KMS-11 (cell line): ENCODE measurements at regions not wholly inside any gene's neighbourhood (a gene's known extent, or its start where the extent isn't known, plus 50 kb on each side); places are given as distances from the start of the nearest gene placed in this dataset.

Source experiments
- H2AFZ ChIP-seq: fragments of 200-600 bp; sonication (generic); 2 replicates; pipeline ENCODE4 v1.6.1; 2016; ENCODE audit warnings: antibody characterized with exemption, mixed run types, low read depth
- H3K27ac ChIP-seq: fragments of 200-600 bp; sonication (generic); 2 replicates; pipeline ENCODE4 v1.6.1; 2016; ENCODE audit warnings: mild to moderate bottlenecking, mixed run types
- H3K27me3 ChIP-seq: fragments of 200-600 bp; sonication (generic); 2 replicates; pipeline ENCODE4 v1.6.1; 2017; ENCODE audit warnings: mild to moderate bottlenecking, low read depth, mixed run types, moderate library complexity; ENCODE audit not compliant: insufficient read depth
- H3K36me3 ChIP-seq: fragments of 200-600 bp; sonication (generic); 2 replicates; pipeline ENCODE4 v1.6.1; 2017; ENCODE audit warnings: mild to moderate bottlenecking, mixed run types; ENCODE audit not compliant: insufficient read depth
- H3K4me1 ChIP-seq: fragments of 200-600 bp; sonication (generic); 2 replicates; pipeline ENCODE4 v1.6.1; 2016; ENCODE audit warnings: mild to moderate bottlenecking, low read depth, mixed run types; ENCODE audit not compliant: poor library complexity, severe bottlenecking
- H3K4me2 ChIP-seq: fragments of 200-600 bp; sonication (generic); 2 replicates; pipeline ENCODE4 v1.7.0; 2016; ENCODE audit warnings: mild to moderate bottlenecking, mixed run types
- H3K4me3 ChIP-seq: fragments of 200-600 bp; sonication (generic); IDR thresholded peaks from 2 replicates; pipeline ENCODE4 v1.6.1; 2017; ENCODE audit warnings: low read depth, low read length, mixed read lengths; ENCODE audit not compliant: insufficient read depth
- H3K79me2 ChIP-seq: fragments of 200-600 bp; sonication (generic); 2 replicates; pipeline ENCODE4 v1.6.1; 2016; ENCODE audit warnings: low read depth, mixed run types; ENCODE audit not compliant: insufficient read depth
- H3K9ac ChIP-seq: fragments of 200-600 bp; sonication (generic); 2 replicates; pipeline ENCODE4 v1.6.1; 2016; ENCODE audit warnings: mild to moderate bottlenecking, mixed run types
- H4K20me1 ChIP-seq: fragments of 200-600 bp; sonication (generic); 2 replicates; pipeline ENCODE4 v1.6.1; 2016; ENCODE audit warnings: mild to moderate bottlenecking, mixed run types; ENCODE audit not compliant: insufficient read depth
- CTCF ChIP-seq: fragments of 200-600 bp; sonication (generic); conservative IDR thresholded peaks from 2 replicates; pipeline ENCODE4 v1.6.1; 2017; ENCODE audit warnings: low read depth, mild to moderate bottlenecking, antibody characterized with exemption, low read length, moderate library complexity, mixed read lengths

GRCh38 chr20:55390791-55391190 is 614.5 kb downstream of the CBLN4 start:
- H2AFZ ChIP-seq, result no peak overlapping the region
- H3K4me3 ChIP-seq, result no peak overlapping the region
- no peak overlapping the region for H3K9ac ChIP-seq
- TF ChIP-seq CTCF, result no peak
- H4K20me1 ChIP-seq, result no peaks in the 10 kb centered on the region
- no peaks in the 10 kb centered on the region for H3K4me1 ChIP-seq
- H3K27me3 ChIP-seq, result no peaks in the 10 kb centered on the region
- H3K79me2 ChIP-seq, result no peaks in the 10 kb centered on the region
- no peak overlapping the region for H3K4me2 ChIP-seq
- H3K27ac ChIP-seq, result no peak overlapping the region
- no peaks in the 10 kb centered on the region for H3K36me3 ChIP-seq

GRCh38 chr20:55386686-55387085 is 618.6 kb downstream of the CBLN4 start:
- Histone ChIP-seq H3K4me1 (no peaks in the 10 kb centered on the region), H3K36me3 (no peaks in the 10 kb centered on the region), H3K9ac (no peak overlapping the region), H4K20me1 (no peaks in the 10 kb centered on the region), H3K4me3 (no peak overlapping the region), H2AFZ (no peak overlapping the region), H3K27ac (no peak overlapping the region), H3K79me2 (no peaks in the 10 kb centered on the region), H3K27me3 (no peaks in the 10 kb centered on the region), H3K4me2 (no peak overlapping the region)
- TF ChIP-seq CTCF, result no peak

GRCh38 chr20:55375920-55376319 is 629.4 kb downstream of the CBLN4 start:
- no peaks in the 10 kb centered on the region for H3K4me1 ChIP-seq
- no peak overlapping the region for H3K4me2 ChIP-seq
- H4K20me1 ChIP-seq, result no peaks in the 10 kb centered on the region
- H3K4me3 ChIP-seq, result no peak overlapping the region
- H3K36me3 ChIP-seq, result no peaks in the 10 kb centered on the region
- H3K27me3 ChIP-seq, result no peaks in the 10 kb centered on the region
- no peak overlapping the region for H3K9ac ChIP-seq
- no peak for TF ChIP-seq CTCF
- H3K79me2 ChIP-seq, result no peaks in the 10 kb centered on the region
- no peak overlapping the region for H3K27ac ChIP-seq
- H2AFZ ChIP-seq, result no peak overlapping the region

GRCh38 chr20:55365745-55366144 is 639.6 kb downstream of the CBLN4 start:
- Histone ChIP-seq H3K79me2 (no peaks in the 10 kb centered on the region), H3K4me1 (no peaks in the 10 kb centered on the region), H4K20me1 (no peaks in the 10 kb centered on the region), H3K27me3 (no peaks in the 10 kb centered on the region), H3K27ac (no peak overlapping the region), H2AFZ (no peak overlapping the region), H3K4me2 (no peak overlapping the region), H3K36me3 (no peaks in the 10 kb centered on the region), H3K4me3 (no peak overlapping the region), H3K9ac (no peak overlapping the region)
- no peak for TF ChIP-seq CTCF

- no peak overlapping the region for H2AFZ ChIP-seq
- no peaks in the 10 kb centered on the region for H4K20me1 ChIP-seq
- H3K4me1 ChIP-seq, result no peaks in the 10 kb centered on the region
- no peak overlapping the region for H3K4me3 ChIP-seq
- H3K79me2 ChIP-seq, result no peaks in the 10 kb centered on the region
- no peaks in the 10 kb centered on the region for H3K27me3 ChIP-seq
- H3K36me3 ChIP-seq, result no peaks in the 10 kb centered on the region
- no peak for TF ChIP-seq CTCF
- no peak overlapping the region for H3K4me2 ChIP-seq
- no peak overlapping the region for H3K9ac ChIP-seq
- no peak overlapping the region for H3K27ac ChIP-seq
These were observed 644.4 kb downstream of the CBLN4 start for GRCh38 chr20:55360895-55361294.
